GM10266 (cell line): ENCODE measurements at regions not wholly inside any gene's neighbourhood (a gene's known extent, or its start where the extent isn't known, plus 50 kb on each side); places are given as distances from the start of the nearest gene placed in this dataset.

ENCODE experiments used
- DNase-seq: peaks from one replicate; pipeline ENCODE4 v3.0.0; 2012; ENCODE audit errors: extremely low spot score
- TF ChIP-seq, protein P1 (sequence below): IDR thresholded peaks from 2 replicates; pipeline ENCODE4 v1.5.1; 2012; ENCODE audit warnings: mild to moderate bottlenecking, low read depth; ENCODE audit not compliant: control insufficient read depth, insufficient read depth; ENCODE audit errors: missing control alignments

GRCh38 chr2:150557020-150557600 is 69.6 kb upstream of the RND3 start:
- no peak for DNase-seq
- TF ChIP-seq, protein P1, sequence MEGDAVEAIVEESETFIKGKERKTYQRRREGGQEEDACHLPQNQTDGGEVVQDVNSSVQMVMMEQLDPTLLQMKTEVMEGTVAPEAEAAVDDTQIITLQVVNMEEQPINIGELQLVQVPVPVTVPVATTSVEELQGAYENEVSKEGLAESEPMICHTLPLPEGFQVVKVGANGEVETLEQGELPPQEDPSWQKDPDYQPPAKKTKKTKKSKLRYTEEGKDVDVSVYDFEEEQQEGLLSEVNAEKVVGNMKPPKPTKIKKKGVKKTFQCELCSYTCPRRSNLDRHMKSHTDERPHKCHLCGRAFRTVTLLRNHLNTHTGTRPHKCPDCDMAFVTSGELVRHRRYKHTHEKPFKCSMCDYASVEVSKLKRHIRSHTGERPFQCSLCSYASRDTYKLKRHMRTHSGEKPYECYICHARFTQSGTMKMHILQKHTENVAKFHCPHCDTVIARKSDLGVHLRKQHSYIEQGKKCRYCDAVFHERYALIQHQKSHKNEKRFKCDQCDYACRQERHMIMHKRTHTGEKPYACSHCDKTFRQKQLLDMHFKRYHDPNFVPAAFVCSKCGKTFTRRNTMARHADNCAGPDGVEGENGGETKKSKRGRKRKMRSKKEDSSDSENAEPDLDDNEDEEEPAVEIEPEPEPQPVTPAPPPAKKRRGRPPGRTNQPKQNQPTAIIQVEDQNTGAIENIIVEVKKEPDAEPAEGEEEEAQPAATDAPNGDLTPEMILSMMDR: no peak

DNA sequence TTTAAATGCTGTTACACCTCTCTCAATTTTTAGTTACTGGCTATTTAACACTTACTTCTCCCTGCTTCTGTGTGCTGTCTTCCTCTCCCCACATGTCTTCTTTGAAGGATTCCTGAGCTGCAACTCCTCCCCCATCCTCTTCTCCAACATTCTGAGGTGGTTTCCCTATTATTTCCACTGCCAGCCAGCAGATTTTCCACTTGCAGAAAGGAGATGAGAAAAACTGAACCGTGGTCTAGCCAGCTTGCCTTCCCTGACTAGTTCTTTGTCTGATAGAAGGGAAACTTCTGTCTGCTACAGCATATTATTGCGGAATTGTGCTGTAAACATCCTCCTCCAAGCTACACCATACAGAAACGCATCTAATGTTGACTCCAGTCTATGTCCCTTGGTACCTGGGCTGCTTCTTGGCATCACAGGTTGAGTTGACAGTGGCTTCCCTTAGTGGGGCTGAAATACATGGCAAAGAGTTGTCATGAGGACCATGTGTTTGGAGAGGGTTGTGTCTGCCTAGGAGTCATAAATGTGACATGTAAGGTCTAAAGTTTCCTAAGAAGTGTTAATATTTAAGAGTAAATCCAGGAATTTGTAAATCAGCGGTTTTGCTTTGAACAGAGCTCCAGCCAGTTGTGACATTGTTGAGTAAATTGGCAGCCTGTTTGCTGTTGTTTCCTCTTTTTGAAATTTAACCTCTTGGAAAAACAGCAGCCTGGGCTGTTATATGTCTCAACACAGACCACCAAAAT is 68.3 kb upstream of the RND3 start:
- DNase-seq: no peak
- TF ChIP-seq, protein P1: no peak

- TF ChIP-seq, protein P1: no peak
- DNase-seq: no peak
These were observed 66.6 kb upstream of the RND3 start for GRCh38 chr2:150554046-150554445.

- DNase-seq: no peak
- TF ChIP-seq, protein P1: no peak
These were observed 64.8 kb upstream of the RND3 start for GRCh38 chr2:150552041-150552820.

DNA sequence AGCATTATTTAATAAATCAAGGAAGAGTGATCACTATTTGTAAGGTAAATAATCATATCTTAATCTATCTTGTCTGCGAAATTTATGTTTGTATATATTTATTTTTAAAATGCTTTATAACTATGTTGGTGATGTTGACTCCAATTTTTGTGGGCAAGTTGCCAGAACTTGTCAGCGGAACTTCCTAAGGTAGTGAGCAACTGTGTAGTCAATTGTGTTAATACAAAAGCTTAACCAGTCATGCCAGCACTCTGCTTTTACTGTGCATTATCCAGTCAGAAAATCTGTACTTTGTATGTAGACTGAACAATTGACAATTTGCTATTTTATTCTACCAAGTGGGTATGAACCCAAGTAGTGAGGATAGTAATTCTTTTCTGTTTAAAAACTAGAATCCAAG is 61.9 kb upstream of the RND3 start:
- DNase-seq: no peak
- TF ChIP-seq, protein P1: no peak

- TF ChIP-seq, protein P1: peak; percentile 40
- DNase-seq: no peak
These were observed 61.1 kb upstream of the RND3 start for GRCh38 chr2:150548527-150548926.
